NCI-H1105 (cell line): ENCODE measurements at regions not wholly inside any gene's neighbourhood (a gene's known extent, or its start where the extent isn't known, plus 50 kb on each side); places are given as distances from the start of the nearest gene placed in this dataset.
A peak's percentile ranks its signal among the peaks of the same experiment; 100 is the strongest.
"Not testable (repeated sequence)": the region's sequence is repeated elsewhere in the genome, so short reads cannot be mapped to it uniquely, and the experiment has no call there.

Experiments
- DNase-seq: peaks from one replicate; lab custom pipeline; 2025; lab: John Stamatoyannopoulos, UW

- DNase-seq = no peak
Observed at GRCh38 chr12:13562915-13563742, 366.6 kb downstream of the EMP1 start.

GRCh38 chr12:13561923-13562322, 365.4 kb downstream of the EMP1 start:
- DNase-seq = no peak

GRCh38 chr12:13559318-13559978, 362.9 kb downstream of the EMP1 start:
- peak; percentile 57 for DNase-seq

- no peak for DNase-seq
Observed at GRCh38 chr12:13552830-13553229, 356.3 kb downstream of the EMP1 start.

- no peak for DNase-seq
Observed at GRCh38 chr12:13547283-13547682, 350.8 kb downstream of the EMP1 start.

- DNase-seq = no peak
Observed at GRCh38 chr12:13546231-13546630, 349.7 kb downstream of the EMP1 start.

GRCh38 chr12:13539051-13539450, 342.5 kb downstream of the EMP1 start:
- no peak for DNase-seq

GRCh38 chr12:13538136-13538535, 341.6 kb downstream of the EMP1 start:
- no peak for DNase-seq

GRCh38 chr12:13537623-13538022, 341.1 kb downstream of the EMP1 start:
- DNase-seq = no peak

- DNase-seq = no peak
Observed at GRCh38 chr12:13536219-13536910, 339.8 kb downstream of the EMP1 start.

GRCh38 chr12:13534645-13535398, 338.3 kb downstream of the EMP1 start:
- peak; percentile 68 for DNase-seq

- DNase-seq = no peak
Observed at GRCh38 chr12:13534242-13534641, 337.7 kb downstream of the EMP1 start.

- DNase-seq = no peak
Observed at GRCh38 chr12:13530966-13531365, 334.4 kb downstream of the EMP1 start.

- not testable (repeated sequence) for DNase-seq
Observed at GRCh38 chr12:13526185-13526921, 329.8 kb downstream of the EMP1 start.

- no peak for DNase-seq
Observed at GRCh38 chr12:13523536-13524307, 327.2 kb downstream of the EMP1 start.

GRCh38 chr12:13518034-13518433, 321.5 kb downstream of the EMP1 start:
- not testable (repeated sequence) for DNase-seq

- no peak for DNase-seq
Observed at GRCh38 chr12:13509740-13510139, 313.2 kb downstream of the EMP1 start.

- DNase-seq = no peak
Observed at GRCh38 chr12:13505636-13506035, 309.1 kb downstream of the EMP1 start.

GRCh38 chr12:13505224-13505623, 308.7 kb downstream of the EMP1 start:
- DNase-seq = no peak

- no peak for DNase-seq
Observed at GRCh38 chr12:13504736-13505135, 308.2 kb downstream of the EMP1 start.

GRCh38 chr12:13504074-13504473, 307.5 kb downstream of the EMP1 start:
- no peak for DNase-seq
